Stimulated activated CD8-positive, alpha-beta memory T cell treated with anti-CD3 and anti-CD28 coated beads, Interleukin-4, amount 100 ng/mL, for 1 hour (primary cell): ENCODE measurements at regions not wholly inside any gene's neighbourhood (a gene's known extent, or its start where the extent isn't known, plus 50 kb on each side); places are given as distances from the start of the nearest gene placed in this dataset.
"Not testable (repeated sequence)": the region's sequence is repeated elsewhere in the genome, so short reads cannot be mapped to it uniquely, and the experiment has no call there.

Experiments
- DNase-seq, 2 donors: peaks; one replicate each; pipeline ENCODE4 v3.0.0-alpha.2; 2020; ENCODE audit warnings: low read depth in 2 of 2, low spot score in 1 of 2

- no peak for DNase-seq
These were observed 51.0 kb upstream of the PRB2 start for GRCh38 chr12:11446372-11446771.

- no peak for DNase-seq
These were observed 62.8 kb upstream of the PRB2 start for GRCh38 chr12:11457996-11458645.

GRCh38 chr12:11460343-11461023 lies 65.1 kb upstream of the PRB2 start:
- DNase-seq: no peak

- DNase-seq: no peak
These were observed 66.1 kb upstream of the PRB2 start for GRCh38 chr12:11461433-11461832.

GRCh38 chr12:11477110-11477509 lies 81.7 kb upstream of the PRB2 start:
- no peak for DNase-seq

- no peak for DNase-seq
These were observed 87.6 kb upstream of the PRB2 start for GRCh38 chr12:11482955-11483354.

GRCh38 chr12:11486623-11487444 lies 91.5 kb upstream of the PRB2 start:
- peak; percentile 51 to 59 for DNase-seq

GRCh38 chr12:11496157-11496851 lies 100.9 kb upstream of the PRB2 start:
- no peak for DNase-seq

GRCh38 chr12:11497438-11497837 lies 102.1 kb upstream of the PRB2 start:
- no peak for DNase-seq

- no peak for DNase-seq
These were observed 102.6 kb upstream of the PRB2 start for GRCh38 chr12:11497995-11498394.

- DNase-seq: not testable (repeated sequence)
These were observed 103.2 kb upstream of the PRB2 start for GRCh38 chr12:11498574-11498973.

- no peak for DNase-seq
These were observed 104.4 kb upstream of the PRB2 start for GRCh38 chr12:11499806-11500187.

- DNase-seq: peak; percentile 28 to 55
These were observed 105.0 kb upstream of the PRB2 start for GRCh38 chr12:11500188-11500860.

GRCh38 chr12:11500861-11501230 lies 105.5 kb upstream of the PRB2 start:
- no peak for DNase-seq

- no peak for DNase-seq
These were observed 113.3 kb upstream of the PRB2 start for GRCh38 chr12:11508699-11509098.

GRCh38 chr12:11509326-11509725 lies 114.0 kb upstream of the PRB2 start:
- no peak for DNase-seq

GRCh38 chr12:11510671-11511070 lies 115.3 kb upstream of the PRB2 start:
- DNase-seq: no peak

GRCh38 chr12:11513288-11513687 lies 117.9 kb upstream of the PRB2 start:
- DNase-seq: no peak

GRCh38 chr12:11517080-11517479 lies 121.7 kb upstream of the PRB2 start:
- no peak for DNase-seq

GRCh38 chr12:11524446-11524845 lies 125.0 kb upstream of the ETV6 start:
- no peak for DNase-seq

GRCh38 chr12:11534064-11534463 lies 115.4 kb upstream of the ETV6 start:
- DNase-seq: no peak
